GM21515 (cell line): ENCODE measurements at regions not wholly inside any gene's neighbourhood (a gene's known extent, or its start where the extent isn't known, plus 50 kb on each side); places are given as distances from the start of the nearest gene placed in this dataset.

Source experiments
- ATAC-seq: cut with Tn5 transposase; IDR thresholded peaks from one replicate; pipeline ENCODE4 v1.9.1; 2021; ENCODE audit not compliant: unreplicated experiment

GRCh38 chr10:88107296-88108097 lies 244.1 kb downstream of the PTEN start:
- no peak for ATAC-seq

GRCh38 chr10:88108115-88108610 lies 244.7 kb downstream of the PTEN start:
- no peak for ATAC-seq

- no peak for ATAC-seq
Observed at GRCh38 chr10:88110355-88110754, 246.9 kb downstream of the PTEN start.

- no peak for ATAC-seq
Observed at GRCh38 chr10:88110822-88111221, 247.4 kb downstream of the PTEN start.

- ATAC-seq = no peak
Observed at GRCh38 chr10:88111294-88111693, 247.9 kb downstream of the PTEN start.

- ATAC-seq = no peak
Observed at GRCh38 chr10:88113232-88113631, 249.8 kb downstream of the PTEN start.

- ATAC-seq = no peak
Observed at GRCh38 chr10:88113657-88114272, 250.3 kb downstream of the PTEN start.

- no peak for ATAC-seq
Observed at GRCh38 chr10:88114368-88114767, 250.9 kb downstream of the PTEN start.

GRCh38 chr10:88115407-88115806 lies 252.0 kb downstream of the PTEN start:
- no peak for ATAC-seq

GRCh38 chr10:88115968-88116367 lies 252.5 kb downstream of the PTEN start:
- no peak for ATAC-seq

GRCh38 chr10:88116481-88116880 lies 253.1 kb downstream of the PTEN start:
- ATAC-seq = no peak

- ATAC-seq = no peak
Observed at GRCh38 chr10:88116971-88117626, 253.7 kb downstream of the PTEN start.

GRCh38 chr10:88117869-88118632 lies 254.6 kb downstream of the PTEN start:
- ATAC-seq = no peak

GRCh38 chr10:88118729-88119128 lies 255.3 kb downstream of the PTEN start:
- no peak for ATAC-seq

GRCh38 chr10:88119160-88119559 lies 255.7 kb downstream of the PTEN start:
- ATAC-seq = no peak

- ATAC-seq = no peak
Observed at GRCh38 chr10:88120075-88120474, 256.6 kb downstream of the PTEN start.

- no peak for ATAC-seq
Observed at GRCh38 chr10:88120599-88121333, 257.3 kb downstream of the PTEN start.

- ATAC-seq = no peak
Observed at GRCh38 chr10:88121361-88121760, 257.9 kb downstream of the PTEN start.

- no peak for ATAC-seq
Observed at GRCh38 chr10:88122145-88122544, 258.7 kb downstream of the PTEN start.

GRCh38 chr10:88122576-88122975 lies 259.2 kb downstream of the PTEN start:
- no peak for ATAC-seq
